NCI-H2171 (cell line): ENCODE measurements at regions not wholly inside any gene's neighbourhood (a gene's known extent, or its start where the extent isn't known, plus 50 kb on each side); places are given as distances from the start of the nearest gene placed in this dataset.
"Not testable (repeated sequence)": the region's sequence is repeated elsewhere in the genome, so short reads cannot be mapped to it uniquely, and the experiment has no call there.

Source experiments
- DNase-seq: peaks from one replicate; lab custom pipeline; 2025; lab: John Stamatoyannopoulos, UW

- no peak for DNase-seq
Measured at GRCh38 chr21:29396951-29397455, 98.3 kb downstream of the BACH1 start.

GRCh38 chr21:29403301-29403700, 104.6 kb downstream of the BACH1 start:
- DNase-seq = no peak

DNA sequence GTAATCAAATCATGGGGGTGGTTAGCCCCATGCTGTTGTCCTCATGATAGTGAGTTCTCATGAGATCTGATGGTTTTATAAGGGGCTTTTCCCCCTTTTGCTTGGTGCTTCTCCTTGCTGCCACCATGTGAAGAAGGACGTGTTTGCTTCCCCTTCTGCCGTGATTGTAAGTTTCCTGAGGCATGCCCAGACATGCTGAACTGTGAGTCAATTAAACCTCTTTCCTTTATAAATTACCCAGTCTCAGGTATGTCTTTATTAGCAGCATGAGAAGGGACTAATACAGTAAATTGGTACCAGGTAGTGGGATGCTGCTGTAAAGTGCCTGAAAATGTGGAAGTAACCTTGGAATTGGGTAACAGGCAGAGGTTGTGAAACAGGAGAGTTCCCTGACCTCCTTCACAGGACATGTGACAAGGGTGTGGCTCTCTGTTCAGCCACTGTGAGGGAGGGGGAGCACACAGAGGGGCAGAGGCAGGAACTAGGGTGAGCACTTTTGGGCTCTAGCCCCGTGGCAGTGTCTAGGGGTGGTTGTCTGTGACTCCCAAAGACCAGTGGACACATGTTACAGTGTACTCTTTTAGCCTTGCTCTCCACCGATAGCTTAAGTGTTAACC, 105.3 kb downstream of the BACH1 start:
- no peak for DNase-seq

DNA sequence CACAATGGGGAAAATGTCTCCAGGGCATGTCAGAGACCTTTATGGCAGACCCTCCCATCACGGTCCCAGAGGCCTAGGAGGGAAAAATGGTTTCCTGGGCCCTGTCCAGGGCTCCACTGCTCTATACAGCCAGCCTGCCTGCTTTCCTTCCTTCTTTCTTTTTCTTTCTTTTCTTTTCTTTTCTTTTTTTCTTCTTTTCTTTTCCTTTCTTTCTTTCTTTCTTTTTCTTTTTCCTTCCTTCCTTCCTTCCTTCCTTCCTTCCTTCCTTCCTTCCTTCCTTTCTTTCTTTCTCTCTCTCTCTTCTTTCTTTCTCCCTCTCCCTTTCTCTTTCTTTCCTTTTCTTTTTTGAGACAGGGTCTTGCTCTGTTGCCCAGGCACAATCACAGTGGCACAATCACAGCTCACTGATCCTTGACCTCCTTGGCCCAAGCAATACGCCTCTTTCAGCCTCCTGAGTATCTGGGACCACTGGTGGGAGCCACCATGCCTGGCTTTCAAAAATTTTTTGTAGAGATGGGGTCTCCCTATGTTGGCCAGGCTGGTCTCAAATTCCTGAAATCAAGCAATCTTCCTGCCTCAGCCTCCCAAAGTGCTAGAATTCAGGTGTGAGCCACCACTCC, 106.9 kb downstream of the BACH1 start:
- no peak for DNase-seq

DNA sequence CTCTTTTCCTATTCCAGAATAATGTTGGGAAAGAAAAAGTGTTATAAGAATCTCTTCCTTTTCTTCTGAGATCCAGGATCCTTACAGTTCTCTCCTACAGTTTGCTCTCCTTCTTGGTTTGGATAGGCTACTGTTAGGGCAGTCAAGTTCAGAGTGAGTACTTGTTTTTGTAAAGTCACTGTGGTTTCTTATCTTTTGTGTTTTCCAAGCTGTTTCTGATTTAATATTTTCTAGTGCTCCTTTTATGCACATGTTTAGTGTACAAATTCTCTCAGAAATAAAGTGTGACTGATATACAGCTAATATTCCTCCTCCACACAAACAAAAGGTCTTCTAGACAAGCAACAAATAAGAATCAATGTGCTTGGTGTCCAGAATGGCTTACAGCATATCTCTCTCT, 107.7 kb downstream of the BACH1 start:
- no peak for DNase-seq

DNA sequence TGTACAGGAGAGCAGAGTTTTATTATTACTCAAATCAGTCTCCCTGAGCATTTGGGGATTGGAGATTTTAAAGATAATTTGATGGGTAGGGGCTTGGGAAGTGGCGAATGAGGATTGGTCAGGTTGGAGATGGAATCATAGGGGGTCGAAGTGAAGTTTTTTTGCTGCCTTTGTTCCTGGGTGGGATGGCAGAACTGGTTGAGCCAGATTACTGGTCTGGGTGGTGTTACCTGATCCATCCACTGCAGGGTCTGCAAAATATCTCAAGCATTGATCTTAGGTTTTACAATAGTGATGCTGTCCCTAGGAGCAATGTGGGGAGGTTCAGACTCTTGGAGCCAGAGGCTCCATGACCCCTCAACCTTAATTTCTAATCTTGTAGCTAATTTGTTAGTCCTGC, 108.8 kb downstream of the BACH1 start:
- no peak for DNase-seq

DNA sequence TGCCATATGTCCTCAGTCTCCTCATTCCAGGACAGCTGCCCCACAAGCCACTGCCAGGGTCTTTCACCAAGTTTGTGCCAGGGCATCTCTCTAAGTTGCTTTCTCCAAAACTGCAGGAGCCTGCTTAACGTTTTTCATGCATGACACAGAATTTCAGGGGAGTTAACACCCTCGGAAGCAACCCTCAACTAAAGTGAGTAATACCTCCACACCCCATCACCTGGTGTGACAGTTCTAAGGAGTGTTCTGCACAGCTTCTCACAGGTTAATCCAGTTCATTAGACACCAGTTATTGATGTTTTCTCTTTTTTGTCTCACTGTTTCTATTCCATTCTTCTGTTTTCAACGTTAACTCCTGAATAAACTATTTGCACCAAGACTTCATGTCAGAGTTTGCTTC, 115.0 kb downstream of the BACH1 start:
- DNase-seq = no peak

- no peak for DNase-seq
Measured at GRCh38 chr21:29416268-29416667, 117.5 kb downstream of the BACH1 start.

DNA sequence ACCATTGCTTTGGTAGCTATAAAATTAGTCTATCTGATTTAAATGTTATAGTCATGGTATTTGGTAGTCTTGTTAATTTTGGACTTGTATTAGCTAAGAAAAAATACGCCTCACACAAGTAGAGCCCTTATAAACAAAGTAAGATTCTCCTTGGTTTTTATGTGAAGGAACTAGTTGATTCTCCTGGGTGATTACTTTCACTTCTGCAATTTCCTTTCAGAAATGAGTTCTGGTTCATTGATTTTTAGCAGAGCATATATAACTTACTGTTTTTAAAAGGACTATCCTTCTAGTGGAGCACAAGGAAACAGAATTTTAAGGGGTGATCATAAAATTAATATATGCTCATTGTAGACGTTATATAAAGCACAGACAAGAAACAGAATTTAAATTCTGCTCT, 120.1 kb downstream of the BACH1 start:
- DNase-seq = no peak

- DNase-seq = no peak
Measured at GRCh38 chr21:29419422-29419821, 120.7 kb downstream of the BACH1 start.

DNA sequence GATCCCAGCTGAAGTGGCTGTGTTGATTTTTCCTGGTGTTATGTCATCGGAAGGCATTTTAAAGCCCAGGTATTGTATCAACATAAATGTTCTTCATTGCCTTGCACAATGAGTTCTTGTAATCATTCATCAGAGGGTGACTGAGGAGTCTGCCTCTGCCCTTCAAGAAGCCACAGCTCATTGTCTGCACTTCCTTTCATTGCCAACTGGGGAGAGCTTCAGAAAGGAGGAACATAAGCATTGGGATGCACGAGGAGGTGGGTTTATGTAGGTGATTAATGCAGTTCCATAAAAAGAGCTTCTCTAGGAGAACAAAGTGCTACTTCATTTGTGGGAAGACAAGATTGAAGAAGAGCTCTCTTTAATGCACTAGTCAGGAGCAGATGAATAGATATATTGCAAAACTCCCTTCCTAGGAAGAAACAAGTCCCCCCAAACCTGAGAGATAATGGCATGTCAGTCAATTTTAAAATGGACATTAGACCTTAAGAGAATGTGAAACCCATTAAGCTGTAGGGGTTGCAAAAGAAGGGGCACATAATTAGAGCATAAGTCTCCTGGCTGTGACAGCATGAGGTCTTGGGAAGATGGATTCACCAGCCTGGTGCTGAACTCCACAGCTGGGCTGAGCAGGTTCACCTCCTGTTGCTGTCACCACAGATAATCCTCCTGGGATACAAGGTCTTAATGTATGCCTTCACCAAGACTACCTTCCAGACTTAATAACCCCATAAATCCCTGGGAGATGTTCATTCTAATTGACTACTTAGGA, 124.6 kb downstream of the BACH1 start:
- no peak for DNase-seq

DNA sequence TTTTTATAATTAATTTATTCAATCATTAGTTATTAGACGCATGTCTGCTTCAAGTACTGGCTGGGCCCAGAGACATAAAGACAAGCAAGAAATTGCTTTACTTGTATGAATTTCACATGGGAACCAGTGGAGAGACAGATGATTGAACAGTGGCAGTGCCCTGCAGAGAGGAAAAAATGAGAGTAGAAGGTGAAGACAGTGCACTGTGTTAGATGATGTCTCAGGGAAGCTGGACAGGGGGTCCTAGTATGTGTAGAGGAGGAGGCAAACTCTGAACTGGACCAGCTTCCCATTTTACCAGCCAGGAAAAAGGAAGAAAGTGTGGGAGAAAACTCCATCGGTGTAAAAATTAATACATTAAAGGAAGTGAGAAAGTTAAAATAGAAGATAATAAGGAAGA, 126.0 kb downstream of the BACH1 start:
- no peak for DNase-seq

- no peak for DNase-seq
Measured at GRCh38 chr21:29429218-29429617, 130.5 kb downstream of the BACH1 start.

DNA sequence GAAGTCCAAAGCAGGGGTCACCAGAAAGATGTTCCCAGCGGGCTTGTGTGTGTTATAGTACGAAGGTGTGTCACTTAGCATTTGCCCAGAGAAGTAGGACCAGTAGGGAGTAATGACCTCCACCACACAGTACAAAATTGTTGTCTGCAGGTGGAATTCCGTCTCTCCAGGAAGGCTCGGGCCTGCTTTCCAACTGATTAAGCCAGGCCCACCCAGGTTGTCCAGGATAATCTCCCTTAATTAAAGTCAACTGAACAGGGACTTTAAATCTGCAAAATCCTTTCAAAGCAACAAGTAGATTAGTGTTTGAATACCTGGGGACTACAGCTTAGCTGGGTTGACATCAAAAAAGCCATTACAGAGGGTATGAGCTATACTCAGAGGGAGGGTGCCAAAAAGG, 131.3 kb downstream of the BACH1 start:
- DNase-seq = no peak

- no peak for DNase-seq
Measured at GRCh38 chr21:29430576-29430975, 131.9 kb downstream of the BACH1 start.

GRCh38 chr21:29431178-29431577, 132.5 kb downstream of the BACH1 start:
- no peak for DNase-seq

- DNase-seq = no peak
Measured at GRCh38 chr21:29431680-29432079, 133.0 kb downstream of the BACH1 start.

- DNase-seq = no peak
Measured at GRCh38 chr21:29433366-29434059, 134.8 kb downstream of the BACH1 start.

GRCh38 chr21:29434081-29434480, 135.4 kb downstream of the BACH1 start:
- no peak for DNase-seq

DNA sequence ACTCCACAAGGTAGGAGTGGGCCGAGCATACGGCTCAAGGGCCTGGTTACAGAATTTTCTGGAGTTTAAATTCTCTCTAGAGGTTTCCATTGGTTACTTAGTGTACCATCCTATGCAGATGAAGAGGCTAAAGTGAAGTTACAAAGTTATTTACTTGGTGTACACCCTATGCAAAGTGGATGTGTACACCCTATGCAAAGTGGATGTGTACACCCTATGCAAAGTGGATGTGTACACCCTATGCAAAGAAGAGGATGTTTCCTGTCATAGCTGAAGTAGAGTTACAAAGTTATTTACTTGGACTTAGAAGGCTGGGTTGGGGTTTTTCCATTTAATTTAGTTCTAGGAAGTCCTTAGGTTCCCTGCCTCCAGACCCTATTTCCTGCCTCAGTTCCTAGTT, 136.3 kb downstream of the BACH1 start:
- not testable (repeated sequence) for DNase-seq

DNA sequence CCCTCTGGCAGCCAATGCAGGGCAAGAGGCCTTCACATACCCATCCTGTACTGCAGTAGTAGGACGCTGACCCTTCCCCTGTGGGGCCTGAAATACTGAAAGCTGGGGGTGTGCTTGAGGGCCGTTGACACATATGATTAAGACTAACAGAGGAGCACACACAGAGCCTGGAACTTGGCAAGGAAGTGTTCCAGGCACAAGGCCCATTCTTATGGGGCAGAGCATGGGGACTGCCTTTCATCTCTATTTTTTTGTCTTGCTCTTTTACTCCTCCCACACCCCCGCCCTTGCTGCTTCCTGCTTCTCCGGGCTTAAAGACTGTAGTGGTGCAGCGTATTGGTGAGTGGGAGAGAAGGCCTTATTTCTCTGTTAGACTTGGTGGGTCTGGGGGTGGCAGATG, 137.4 kb downstream of the BACH1 start:
- DNase-seq = no peak

GRCh38 chr21:29436650-29437049, 137.9 kb downstream of the BACH1 start:
- no peak for DNase-seq

- no peak for DNase-seq
Measured at GRCh38 chr21:29441651-29442050, 142.9 kb downstream of the BACH1 start.
